ENCODE measurements at regions not wholly inside any gene's neighbourhood (a gene's known extent, or its start where the extent isn't known, plus 50 kb on each side); places are given as distances from the start of the nearest gene placed in this dataset.

- DNase-seq: no peak
These were observed 766.4 kb upstream of the KLHL1 start for GRCh38 chr13:70874636-70875035.

- no peak for DNase-seq
These were observed 756.5 kb upstream of the KLHL1 start for GRCh38 chr13:70864731-70865130.

GRCh38 chr13:70856711-70857110 lies 748.5 kb upstream of the KLHL1 start:
- DNase-seq: no peak

- DNase-seq: no peak
These were observed 747.8 kb upstream of the KLHL1 start for GRCh38 chr13:70856025-70856424.

- DNase-seq: no peak
These were observed 741.0 kb upstream of the KLHL1 start for GRCh38 chr13:70849222-70849621.

- DNase-seq: no peak
These were observed 736.3 kb upstream of the KLHL1 start for GRCh38 chr13:70844391-70845108.

GRCh38 chr13:70842062-70842644 lies 733.9 kb upstream of the KLHL1 start:
- no peak for DNase-seq

GRCh38 chr13:70841240-70842061 lies 733.2 kb upstream of the KLHL1 start:
- no peak for DNase-seq

- DNase-seq: no peak
These were observed 727.1 kb upstream of the KLHL1 start for GRCh38 chr13:70835371-70835770.

- no peak for DNase-seq
These were observed 721.5 kb upstream of the KLHL1 start for GRCh38 chr13:70829748-70830147.

- DNase-seq: no peak
These were observed 709.3 kb upstream of the KLHL1 start for GRCh38 chr13:70817576-70817975.

- no peak for DNase-seq
These were observed 708.6 kb upstream of the KLHL1 start for GRCh38 chr13:70816853-70817252.

- DNase-seq: no peak
These were observed 706.4 kb upstream of the KLHL1 start for GRCh38 chr13:70814684-70815083.

GRCh38 chr13:70812481-70812880 lies 704.2 kb upstream of the KLHL1 start:
- DNase-seq: no peak

GRCh38 chr13:70809588-70809987 lies 701.3 kb upstream of the KLHL1 start:
- DNase-seq: no peak

- DNase-seq: no peak
These were observed 690.1 kb upstream of the KLHL1 start for GRCh38 chr13:70798385-70798784.

- DNase-seq: no peak
These were observed 687.2 kb upstream of the KLHL1 start for GRCh38 chr13:70795484-70795883.

- no peak for DNase-seq
These were observed 683.9 kb upstream of the KLHL1 start for GRCh38 chr13:70792121-70792520.

- no peak for DNase-seq
These were observed 681.5 kb upstream of the KLHL1 start for GRCh38 chr13:70789751-70790150.

GRCh38 chr13:70788074-70788473 lies 679.8 kb upstream of the KLHL1 start:
- no peak for DNase-seq

- no peak for DNase-seq
These were observed 676.1 kb upstream of the KLHL1 start for GRCh38 chr13:70784207-70784989.

GRCh38 chr13:70769817-70770216 lies 661.6 kb upstream of the KLHL1 start:
- DNase-seq: no peak

- no peak for DNase-seq
These were observed 650.7 kb upstream of the KLHL1 start for GRCh38 chr13:70758932-70759331.

All from activated CD4-positive, alpha-beta T cell treated with anti-CD3 and anti-CD28 coated beads for 48 hours (primary cell).